ENCODE measurements at regions not wholly inside any gene's neighbourhood (a gene's known extent, or its start where the extent isn't known, plus 50 kb on each side); places are given as distances from the start of the nearest gene placed in this dataset.

GRCh38 chr6:77332915-77333623 lies 130.2 kb downstream of the HTR1B start:
- DNase-seq (ENCODE audit: low read depth) = no peak
- TF ChIP-seq CTCF (IDR thresholded peaks at IDR 0.05; ENCODE audit: insufficient read depth, low read depth, low read length) = no peak
- H3K4me3 ChIP-seq (ENCODE audit: low read depth, low read length) = no peak overlapping the region

GRCh38 chr6:77326711-77327110 lies 136.6 kb downstream of the HTR1B start:
- H3K4me3 ChIP-seq (ENCODE audit: low read depth, low read length) = no peak overlapping the region
- no peak for TF ChIP-seq CTCF (IDR thresholded peaks at IDR 0.05; ENCODE audit: insufficient read depth, low read depth, low read length)
- no peak for DNase-seq (ENCODE audit: low read depth)

- H3K4me3 ChIP-seq (ENCODE audit: low read depth, low read length) = no peak overlapping the region
- TF ChIP-seq CTCF (IDR thresholded peaks at IDR 0.05; ENCODE audit: insufficient read depth, low read depth, low read length) = no peak
- no peak for DNase-seq (ENCODE audit: low read depth)
Measured at GRCh38 chr6:77326029-77326428, 137.3 kb downstream of the HTR1B start.

- no peak for TF ChIP-seq CTCF (IDR thresholded peaks at IDR 0.05; ENCODE audit: insufficient read depth, low read depth, low read length)
- no peak for DNase-seq (ENCODE audit: low read depth)
- H3K4me3 ChIP-seq (ENCODE audit: low read depth, low read length) = no peak overlapping the region
Measured at GRCh38 chr6:77324866-77325265, 138.4 kb downstream of the HTR1B start.

- no peak for DNase-seq (ENCODE audit: low read depth)
- H3K4me3 ChIP-seq (ENCODE audit: low read depth, low read length) = no peak overlapping the region
- TF ChIP-seq CTCF (IDR thresholded peaks at IDR 0.05; ENCODE audit: insufficient read depth, low read depth, low read length) = no peak
Measured at GRCh38 chr6:77322604-77323003, 140.7 kb downstream of the HTR1B start.

- no peak for DNase-seq (ENCODE audit: low read depth)
- no peak overlapping the region for H3K4me3 ChIP-seq (ENCODE audit: low read depth, low read length)
- no peak for TF ChIP-seq CTCF (IDR thresholded peaks at IDR 0.05; ENCODE audit: insufficient read depth, low read depth, low read length)
Measured at GRCh38 chr6:77318256-77318655, 145.0 kb downstream of the HTR1B start.

GRCh38 chr6:77313595-77313994 lies 149.7 kb downstream of the HTR1B start:
- DNase-seq (ENCODE audit: low read depth) = no peak
- no peak overlapping the region for H3K4me3 ChIP-seq (ENCODE audit: low read depth, low read length)
- no peak for TF ChIP-seq CTCF (IDR thresholded peaks at IDR 0.05; ENCODE audit: insufficient read depth, low read depth, low read length)
